Heart left ventricle (tissue), 13 donors: ENCODE measurements at regions not wholly inside any gene's neighbourhood (a gene's known extent, or its start where the extent isn't known, plus 50 kb on each side); places are given as distances from the start of the nearest gene placed in this dataset.

ENCODE experiments used
- CTCF ChIP-seq, 12 donors: fragments of 200-600 bp; sonication (generic) in 4 of 12; IDR thresholded peaks; one replicate each; pipeline versions ENCODE4 v1.5.0 to v1.8.0; 2018 to 2022; ENCODE audit warnings: antibody characterized with exemption in 12 of 12, mild to moderate bottlenecking in 5 of 12
- POLR2A ChIP-seq, 2 donors: fragments of 450-650 bp; IDR thresholded peaks; one replicate each; pipeline ENCODE4 v1.6.1; 2017; ENCODE audit warnings: antibody characterized with exemption in 2 of 2, mild to moderate bottlenecking in 2 of 2, moderate library complexity in 2 of 2
- donor health status: ischemic (EF 13 %, LVEDD 7.1; RV severe dilation, severe dysfunction).
- donor health status: DM: no; HTN: yes; CAD: no.
- donor health status: DM: no; HTN: no; CAD: no.
- donor health status: ischemic (EF 25% LVEDD 6.9; RV normal size, moderate dysfunction).
- donor health status: ischemic (EF 25% LVEDD 5.7; RV mildly dilated, moderate dysfunction).
- donor health status: ischemic (EF 35%, LVEDD 5.7; RV mildly dilated, moderate dysfunction).
- donor health status: nonischemic (EF 11% LVEDD 7.7; RV severe dilation, severe dysfunction).
- donor health status: DM: yes; HTN: yes; CAD: no.
- donor health status: PGD.
- donor health status: ischemic (EF 29% LVEDD 5.4; RV normal size, mild dysfunction).
- donor health status: nonischemic (EF 23%, LVEDD 6.1; RV moderate dilation, normal function).

GRCh38 chr12:60977966-60978365 lies 1282.2 kb upstream of the USP15 start:
- no peak for TF ChIP-seq CTCF (IDR thresholded peaks at IDR 0.05)
- TF ChIP-seq POLR2A (IDR thresholded peaks at IDR 0.05) = no peak
